ENCODE measurements at regions not wholly inside any gene's neighbourhood (a gene's known extent, or its start where the extent isn't known, plus 50 kb on each side); places are given as distances from the start of the nearest gene placed in this dataset.

GRCh38 chr5:148003226-148003625, 60.6 kb upstream of the SPINK5 start:
- TF ChIP-seq CTCF (IDR thresholded peaks at IDR 0.05; ENCODE audit: control extremely low read depth in 1 of 3, insufficient read depth in 1 of 3, low read depth in 1 of 3, low read length in 3 of 3) = no peak
- TF ChIP-seq RBBP5 (IDR thresholded peaks at IDR 0.05; ENCODE audit: borderline replicate concordance, low read depth, low read length) = no peak
- TF ChIP-seq SP1 (IDR thresholded peaks at IDR 0.05; ENCODE audit: low read depth, low read length) = no peak
- TF ChIP-seq EP300 (IDR thresholded peaks at IDR 0.05; ENCODE audit: borderline replicate concordance in 1 of 2, low read depth in 2 of 2, low read length in 2 of 2) = no peak
- TF ChIP-seq POLR2AphosphoS5 (IDR thresholded peaks at IDR 0.05; ENCODE audit: low read depth, low read length) = no peak
- no peak for TF ChIP-seq SIN3A (conservative IDR thresholded peaks at IDR 0.05 in 1 of 2, IDR thresholded peaks at IDR 0.05 in 1 of 2; ENCODE audit: low read depth in 1 of 2, low read length in 2 of 2)
- no peak for TF ChIP-seq CEBPB (IDR thresholded peaks at IDR 0.05; ENCODE audit: low read depth, low read length)
- TF ChIP-seq POLR2A (IDR thresholded peaks at IDR 0.05; ENCODE audit: control extremely low read depth in 1 of 2, low read depth in 2 of 2, low read length in 2 of 2) = no peak
- TF ChIP-seq ATF2 (IDR thresholded peaks at IDR 0.05; ENCODE audit: low read length) = no peak
- TF ChIP-seq KDM1A (IDR thresholded peaks at IDR 0.05; ENCODE audit: borderline replicate concordance, low read length) = no peak
- TF ChIP-seq RAD21 (IDR thresholded peaks at IDR 0.05 in 1 of 2, conservative IDR thresholded peaks at IDR 0.05 in 1 of 2; ENCODE audit: low read depth in 2 of 2, low read length in 2 of 2) = no peak
- TF ChIP-seq CHD2 (IDR thresholded peaks at IDR 0.05; ENCODE audit: low read length) = no peak
- TF ChIP-seq MAX (IDR thresholded peaks at IDR 0.05) = no peak

Measured in H1 (cell line).